Mesenchymal stem cell (in vitro differentiated cells and primary cell): ENCODE measurements at regions not wholly inside any gene's neighbourhood (a gene's known extent, or its start where the extent isn't known, plus 50 kb on each side); places are given as distances from the start of the nearest gene placed in this dataset.

ENCODE experiments used
- DNase-seq: peaks from one replicate; pipeline ENCODE4 v3.0.0-alpha.2; 2013
- H2AFZ ChIP-seq: one replicate; pipeline ENCODE4 v1.6.1; 2013; ENCODE audit warnings: low read depth, mild to moderate bottlenecking, control low read depth, inconsistent platforms, low read length, moderate library complexity
- H2AK5ac ChIP-seq: 2 replicates; pipeline ENCODE4 v1.6.1; 2013; ENCODE audit warnings: low read length, moderate library complexity, mild to moderate bottlenecking, inconsistent platforms; ENCODE audit not compliant: severe bottlenecking
- H2BK120ac ChIP-seq: one replicate; pipeline ENCODE4 v1.6.1; 2013; ENCODE audit warnings: low read depth, mild to moderate bottlenecking, inconsistent platforms, low read length, moderate library complexity
- H2BK12ac ChIP-seq, 2 experiments: one replicate each; pipeline ENCODE4 v1.6.1; 2013; ENCODE audit warnings: inconsistent platforms in 2 of 2, low read length in 2 of 2, mild to moderate bottlenecking in 2 of 2, moderate library complexity in 2 of 2, control low read depth in 1 of 2
- H2BK15ac ChIP-seq: one replicate; pipeline ENCODE4 v1.6.1; 2013; ENCODE audit warnings: mild to moderate bottlenecking, low read depth, inconsistent platforms; ENCODE audit not compliant: poor library complexity, severe bottlenecking
- H2BK5ac ChIP-seq: 2 replicates; pipeline ENCODE4 v1.6.1; 2013; ENCODE audit warnings: low read depth, mild to moderate bottlenecking, low read length, control low read depth, inconsistent platforms; ENCODE audit not compliant: poor library complexity, severe bottlenecking
- H3K14ac ChIP-seq, 2 experiments: one replicate each; pipeline ENCODE4 v1.6.1; 2013; ENCODE audit warnings: inconsistent platforms in 2 of 2, low read length in 2 of 2, control low read depth in 1 of 2, mild to moderate bottlenecking in 1 of 2, moderate library complexity in 1 of 2
- H3K18ac ChIP-seq, 2 experiments: one replicate each; pipeline ENCODE4 v1.6.1; 2013; ENCODE audit warnings: inconsistent platforms in 2 of 2, low read length in 2 of 2, control low read depth in 1 of 2, low read depth in 1 of 2, mild to moderate bottlenecking in 1 of 2
- H3K23ac ChIP-seq, 2 experiments: one replicate each; pipeline ENCODE4 v1.6.1; 2013; ENCODE audit warnings: inconsistent platforms in 2 of 2, low read length in 2 of 2, mild to moderate bottlenecking in 2 of 2, moderate library complexity in 2 of 2, control low read depth in 1 of 2
- H3K27ac ChIP-seq: 2 replicates; pipeline ENCODE4 v1.5.1; 2013; ENCODE audit warnings: mild to moderate bottlenecking, moderate library complexity, low read length, control low read depth, inconsistent platforms; ENCODE audit not compliant: poor library complexity, severe bottlenecking
- H3K27me3 ChIP-seq, 2 experiments: 2 replicates each; pipeline versions ENCODE4 v1.6.1 to v1.7.0; 2013; ENCODE audit warnings: low read length in 2 of 2, mild to moderate bottlenecking in 2 of 2, moderate library complexity in 2 of 2, control low read depth in 1 of 2, inconsistent platforms in 1 of 2; ENCODE audit not compliant: control insufficient read depth in 1 of 2, insufficient read depth in 1 of 2
- H3K36me3 ChIP-seq, 2 experiments: 2 replicates each; pipeline versions ENCODE4 v1.6.1 to v1.7.0; 2013; ENCODE audit warnings: low read length in 2 of 2, control low read depth in 1 of 2, inconsistent platforms in 1 of 2, low read depth in 1 of 2, mild to moderate bottlenecking in 1 of 2; ENCODE audit not compliant: insufficient read depth in 2 of 2, control insufficient read depth in 1 of 2
- H3K4ac ChIP-seq, 2 experiments: one replicate each; pipeline ENCODE4 v1.6.1; 2013; ENCODE audit warnings: inconsistent platforms in 2 of 2, low read length in 2 of 2, mild to moderate bottlenecking in 2 of 2, moderate library complexity in 2 of 2, control low read depth in 1 of 2, low read depth in 1 of 2
- H3K4me1 ChIP-seq: 2 replicates; pipeline ENCODE4 v1.6.1; 2013; ENCODE audit warnings: low read depth, low read length, control low read depth; ENCODE audit not compliant: control insufficient read depth, insufficient read depth
- H3K4me2 ChIP-seq: 2 replicates; pipeline ENCODE4 v1.6.1; 2013; ENCODE audit warnings: low read length, mild to moderate bottlenecking, inconsistent platforms; ENCODE audit not compliant: poor library complexity, severe bottlenecking
- H3K4me3 ChIP-seq, 2 experiments: 2 replicates each; pipeline versions ENCODE4 v1.5.1 to v1.7.0; 2013; ENCODE audit warnings: low read length in 2 of 2, mild to moderate bottlenecking in 2 of 2, control low read depth in 1 of 2, low read depth in 1 of 2; ENCODE audit not compliant: insufficient read depth in 1 of 2
- H3K79me1 ChIP-seq: replicated peaks from 2 replicates; pipeline ENCODE4 v1.6.1; 2013; ENCODE audit warnings: mild to moderate bottlenecking, control low read depth, low read length, inconsistent platforms; ENCODE audit not compliant: poor library complexity, severe bottlenecking
- H3K9ac ChIP-seq: 2 replicates; pipeline ENCODE4 v1.7.0; 2013; ENCODE audit warnings: mild to moderate bottlenecking, low read length, moderate library complexity
- H3K9me3 ChIP-seq: 2 replicates; pipeline ENCODE4 v1.7.0; 2013; ENCODE audit warnings: mild to moderate bottlenecking, low read length; ENCODE audit not compliant: control insufficient read depth
- H4K8ac ChIP-seq: one replicate; pipeline ENCODE4 v1.6.1; 2013; ENCODE audit warnings: inconsistent platforms, mild to moderate bottlenecking, low read length, moderate library complexity
- H4K91ac ChIP-seq: one replicate; pipeline ENCODE4 v1.6.1; 2013; ENCODE audit warnings: mild to moderate bottlenecking, low read length, inconsistent platforms
- WGBS: methylation state at CpG from one replicate; pipeline ENCODE4 v1.1.7; 2013; ENCODE audit warnings: mixed read lengths; 5-methylcytosine and 5-hydroxymethylcytosine counted together

GRCh38 chr14:86852530-86852929, 1140.5 kb downstream of the GALC start:
- H4K8ac ChIP-seq = no peak overlapping the region
- no peaks in the 10 kb centered on the region for H3K27me3 ChIP-seq
- no peak overlapping the region for H2BK12ac ChIP-seq
- no peak overlapping the region for H2BK120ac ChIP-seq
- no peaks in the 10 kb centered on the region for H3K9me3 ChIP-seq
- no peaks in the 10 kb centered on the region for H3K36me3 ChIP-seq
- DNase-seq = peak; percentile 59
- no peak overlapping the region for H2BK15ac ChIP-seq
- H3K79me1 ChIP-seq = no peaks in the 10 kb centered on the region
- H3K4me3 ChIP-seq = no peak overlapping the region
- H3K4me1 ChIP-seq = no peaks in the 10 kb centered on the region
- no peak overlapping the region for H3K18ac ChIP-seq
- 29% methylated on average over 3 of the region's 5 CpGs for WGBS
- no peak overlapping the region for H3K4ac ChIP-seq
- no peak overlapping the region for H3K9ac ChIP-seq
- no peak overlapping the region for H4K91ac ChIP-seq
- H3K27ac ChIP-seq = no peak overlapping the region
- H3K23ac ChIP-seq = no peak overlapping the region
- H2AFZ ChIP-seq = no peak overlapping the region
- H3K14ac ChIP-seq = no peak overlapping the region
- H2BK5ac ChIP-seq = no peak overlapping the region
- no peak overlapping the region for H2AK5ac ChIP-seq
- peak overlapping the region; percentile 20 for H3K4me2 ChIP-seq

GRCh38 chr14:86847140-86847539, 1145.8 kb downstream of the GALC start:
- H3K4me1 ChIP-seq = no peaks in the 10 kb centered on the region
- whole genome bisulfite sequencing = 33% methylated on average over 3 of the region's 3 CpGs
- H3K18ac ChIP-seq = no peak overlapping the region
- H3K79me1 ChIP-seq = no peaks in the 10 kb centered on the region
- H2BK5ac ChIP-seq = no peak overlapping the region
- H3K36me3 ChIP-seq = no peaks in the 10 kb centered on the region
- no peak overlapping the region for H3K4me2 ChIP-seq
- H2BK12ac ChIP-seq = no peak overlapping the region
- H3K14ac ChIP-seq = no peak overlapping the region
- no peak overlapping the region for H2BK120ac ChIP-seq
- no peak overlapping the region for H3K4ac ChIP-seq
- H2AFZ ChIP-seq = no peak overlapping the region
- H4K8ac ChIP-seq = no peak overlapping the region
- DNase-seq = peak; percentile 46
- H3K4me3 ChIP-seq = no peak overlapping the region
- H2AK5ac ChIP-seq = no peak overlapping the region
- H3K9ac ChIP-seq = no peak overlapping the region
- H4K91ac ChIP-seq = no peak overlapping the region
- H3K27ac ChIP-seq = no peak overlapping the region
- H3K23ac ChIP-seq = no peak overlapping the region
- no peak overlapping the region for H2BK15ac ChIP-seq
- no peaks in the 10 kb centered on the region for H3K9me3 ChIP-seq
- H3K27me3 ChIP-seq = no peaks in the 10 kb centered on the region

GRCh38 chr14:86838363-86838762, 1154.6 kb downstream of the GALC start:
- H3K9me3 ChIP-seq = peaks cover 3% of the 10 kb centered on the region
- WGBS = no CpG with 5 or more reads among the region's 3 CpGs
- H3K4ac ChIP-seq = no peak overlapping the region
- no peaks in the 10 kb centered on the region for H3K4me1 ChIP-seq
- no peak overlapping the region for H4K91ac ChIP-seq
- DNase-seq = peak; percentile 14
- H3K4me3 ChIP-seq = no peak overlapping the region
- H3K23ac ChIP-seq = no peak overlapping the region
- H3K36me3 ChIP-seq = no peaks in the 10 kb centered on the region
- H2BK120ac ChIP-seq = no peak overlapping the region
- no peak overlapping the region for H4K8ac ChIP-seq
- no peak overlapping the region for H2BK15ac ChIP-seq
- H3K14ac ChIP-seq = no peak overlapping the region
- H3K9ac ChIP-seq = no peak overlapping the region
- no peak overlapping the region for H3K4me2 ChIP-seq
- H2BK5ac ChIP-seq = no peak overlapping the region
- H3K27ac ChIP-seq = no peak overlapping the region
- no peak overlapping the region for H2BK12ac ChIP-seq
- H2AK5ac ChIP-seq = no peak overlapping the region
- no peak overlapping the region for H2AFZ ChIP-seq
- H3K79me1 ChIP-seq = no peaks in the 10 kb centered on the region
- H3K27me3 ChIP-seq = no peaks in the 10 kb centered on the region
- H3K18ac ChIP-seq = no peak overlapping the region

- Histone ChIP-seq H3K4me2 (no peak overlapping the region), H3K23ac (no peak overlapping the region), H3K14ac (no peak overlapping the region), H3K4ac (no peak overlapping the region), H3K27ac (no peak overlapping the region), H3K27me3 (no peaks in the 10 kb centered on the region), H3K4me1 (no peaks in the 10 kb centered on the region), H3K79me1 (no peaks in the 10 kb centered on the region), H3K18ac (no peak overlapping the region), H2BK120ac (peak overlapping the region; percentile 34), H4K8ac (no peak overlapping the region), H4K91ac (no peak overlapping the region), H3K4me3 (no peak overlapping the region), H2AFZ (no peak overlapping the region), H3K36me3 (no peaks in the 10 kb centered on the region), H2BK5ac (no peak overlapping the region), H2BK15ac (no peak overlapping the region), H3K9ac (no peak overlapping the region), H2AK5ac (no peak overlapping the region), H2BK12ac (no peak overlapping the region), H3K9me3 (no peaks in the 10 kb centered on the region)
- WGBS = 20% methylated on average over 1 of the region's 1 CpG
- DNase-seq = peak; percentile 65
These were observed 1166.3 kb downstream of the GALC start for GRCh38 chr14:86826661-86827060.
